ENCODE measurements at regions not wholly inside any gene's neighbourhood (a gene's known extent, or its start where the extent isn't known, plus 50 kb on each side); places are given as distances from the start of the nearest gene placed in this dataset.

DNA sequence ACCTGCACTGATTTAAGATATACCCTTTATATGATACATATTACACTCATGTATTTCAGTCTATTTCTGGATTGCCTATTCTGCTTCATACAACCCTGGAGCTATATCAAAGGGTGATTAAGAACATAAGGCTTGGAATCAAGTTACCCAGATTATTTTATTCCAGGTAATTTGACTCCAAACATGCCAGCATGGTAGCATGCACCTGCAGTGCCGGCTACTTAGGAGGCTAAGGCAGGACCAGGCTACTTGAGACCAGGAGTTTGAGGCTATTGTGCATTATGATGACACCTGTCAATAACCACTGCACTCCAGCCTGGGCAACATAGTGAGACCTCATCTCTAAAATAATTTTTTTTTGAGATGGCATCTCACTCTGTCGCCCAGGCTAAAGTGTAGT, 50.4 kb upstream of the NEO1 start:
- H2BK12ac ChIP-seq (ENCODE audit: low read length), result no peak overlapping the region
- H3K9me3 ChIP-seq (replicated peaks in 1 of 2; ENCODE audit: control insufficient read depth in 2 of 2, insufficient read depth in 1 of 2, low read depth in 1 of 2, low read length in 2 of 2), result no peaks in the 10 kb centered on the region
- H3K9ac ChIP-seq (ENCODE audit: low read depth, low read length, poor library complexity), result no peak overlapping the region
- H3K18ac ChIP-seq (ENCODE audit: low read length), result no peak overlapping the region
- H4K8ac ChIP-seq (ENCODE audit: low read depth, low read length), result no peak overlapping the region
- no peak overlapping the region for H3K23ac ChIP-seq (ENCODE audit: low read depth, low read length, poor library complexity)
- H3K4me3 ChIP-seq (ENCODE audit: low read length in 2 of 2), result no peak overlapping the region
- H3K4ac ChIP-seq (ENCODE audit: low read length), result no peak overlapping the region
- no peak overlapping the region for H3K4me2 ChIP-seq (ENCODE audit: insufficient read depth, low read length, poor library complexity, severe bottlenecking)
- no peak overlapping the region for H3K27ac ChIP-seq (replicated peaks; ENCODE audit: low read length)
- H2BK15ac ChIP-seq (ENCODE audit: low read length), result no peak overlapping the region
- no peak overlapping the region for H4K91ac ChIP-seq (ENCODE audit: low read depth, low read length, poor library complexity)
- no peak overlapping the region for H2BK5ac ChIP-seq (ENCODE audit: low read length)
- no peak overlapping the region for H3K14ac ChIP-seq (ENCODE audit: low read length)
- no peak overlapping the region for H2BK120ac ChIP-seq (ENCODE audit: low read depth, low read length)
- WGBS, 2 donors (ENCODE audit: extremely low coverage in 2 of 2, insufficient read length in 2 of 2, insufficient replicate concordance in 1 of 2), result no CpG with 5 or more reads among the region's 2 CpGs
- no peak for DNase-seq (ENCODE audit: low spot score)
- H3K36me3 ChIP-seq (replicated peaks in 1 of 2; ENCODE audit: control insufficient read depth in 2 of 2, insufficient read depth in 2 of 2, low read length in 2 of 2), result no peaks in the 10 kb centered on the region
- H2AK5ac ChIP-seq (ENCODE audit: low read depth, low read length), result no peak overlapping the region
- H3K4me1 ChIP-seq (ENCODE audit: control insufficient read depth in 2 of 2, insufficient read depth in 1 of 2, low read depth in 1 of 2, low read length in 2 of 2), result peaks cover 1 to 8% of the 10 kb centered on the region in 2 donors
- no peaks in the 10 kb centered on the region for H3K79me1 ChIP-seq (ENCODE audit: low read depth, low read length)
- H2AFZ ChIP-seq (ENCODE audit: low read length), result no peak overlapping the region
- H3K27me3 ChIP-seq (ENCODE audit: control insufficient read depth in 3 of 3, insufficient read depth in 3 of 3, low read depth in 1 of 3, low read length in 3 of 3), result no peaks in the 10 kb centered on the region

DNA sequence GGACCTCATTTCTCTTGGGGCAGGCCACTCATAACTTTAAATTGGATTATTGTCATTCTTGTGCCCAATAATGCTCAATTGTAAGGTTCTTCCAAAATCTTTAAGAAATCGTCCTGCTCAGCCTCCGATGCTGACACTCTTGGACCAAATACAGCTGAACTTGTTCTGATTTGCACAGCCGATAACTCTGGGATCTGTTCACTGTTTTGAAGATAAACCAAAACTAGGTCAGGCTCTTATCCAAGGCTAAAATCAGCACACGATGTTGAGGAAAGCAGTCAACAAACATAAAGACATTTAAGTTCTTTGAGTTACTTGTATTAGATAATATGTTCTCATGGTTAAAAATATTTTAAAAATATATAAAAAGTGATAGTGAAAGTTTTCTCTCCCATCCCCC, 52.0 kb upstream of the NEO1 start:
- H2BK12ac ChIP-seq (ENCODE audit: low read length), result no peak overlapping the region
- H3K4me1 ChIP-seq (ENCODE audit: control insufficient read depth in 2 of 2, insufficient read depth in 1 of 2, low read depth in 1 of 2, low read length in 2 of 2), result peaks cover 1 to 8% of the 10 kb centered on the region in 2 donors
- H3K36me3 ChIP-seq (replicated peaks in 1 of 2; ENCODE audit: control insufficient read depth in 2 of 2, insufficient read depth in 2 of 2, low read length in 2 of 2), result no peaks in the 10 kb centered on the region
- H3K4me3 ChIP-seq (ENCODE audit: low read length in 2 of 2), result no peak overlapping the region
- no peaks in the 10 kb centered on the region for H3K27me3 ChIP-seq (ENCODE audit: control insufficient read depth in 3 of 3, insufficient read depth in 3 of 3, low read depth in 1 of 3, low read length in 3 of 3)
- H3K23ac ChIP-seq (ENCODE audit: low read depth, low read length, poor library complexity), result no peak overlapping the region
- no peak overlapping the region for H2BK15ac ChIP-seq (ENCODE audit: low read length)
- H4K8ac ChIP-seq (ENCODE audit: low read depth, low read length), result no peak overlapping the region
- no peak overlapping the region for H3K18ac ChIP-seq (ENCODE audit: low read length)
- WGBS, 2 donors (ENCODE audit: extremely low coverage in 2 of 2, insufficient read length in 2 of 2, insufficient replicate concordance in 1 of 2), result no CpG with 5 or more reads among the region's 4 CpGs
- no peak overlapping the region for H3K4me2 ChIP-seq (ENCODE audit: insufficient read depth, low read length, poor library complexity, severe bottlenecking)
- no peak overlapping the region for H3K9ac ChIP-seq (ENCODE audit: low read depth, low read length, poor library complexity)
- no peaks in the 10 kb centered on the region for H3K79me1 ChIP-seq (ENCODE audit: low read depth, low read length)
- no peak overlapping the region for H2BK5ac ChIP-seq (ENCODE audit: low read length)
- no peak overlapping the region for H3K14ac ChIP-seq (ENCODE audit: low read length)
- H3K4ac ChIP-seq (ENCODE audit: low read length), result no peak overlapping the region
- H3K9me3 ChIP-seq (replicated peaks in 1 of 2; ENCODE audit: control insufficient read depth in 2 of 2, insufficient read depth in 1 of 2, low read depth in 1 of 2, low read length in 2 of 2), result no peaks in the 10 kb centered on the region
- H3K27ac ChIP-seq (replicated peaks; ENCODE audit: low read length), result no peak overlapping the region
- H4K91ac ChIP-seq (ENCODE audit: low read depth, low read length, poor library complexity), result no peak overlapping the region
- H2AFZ ChIP-seq (ENCODE audit: low read length), result no peak overlapping the region
- DNase-seq (ENCODE audit: low spot score), result no peak
- H2AK5ac ChIP-seq (ENCODE audit: low read depth, low read length), result no peak overlapping the region
- no peak overlapping the region for H2BK120ac ChIP-seq (ENCODE audit: low read depth, low read length)

DNA sequence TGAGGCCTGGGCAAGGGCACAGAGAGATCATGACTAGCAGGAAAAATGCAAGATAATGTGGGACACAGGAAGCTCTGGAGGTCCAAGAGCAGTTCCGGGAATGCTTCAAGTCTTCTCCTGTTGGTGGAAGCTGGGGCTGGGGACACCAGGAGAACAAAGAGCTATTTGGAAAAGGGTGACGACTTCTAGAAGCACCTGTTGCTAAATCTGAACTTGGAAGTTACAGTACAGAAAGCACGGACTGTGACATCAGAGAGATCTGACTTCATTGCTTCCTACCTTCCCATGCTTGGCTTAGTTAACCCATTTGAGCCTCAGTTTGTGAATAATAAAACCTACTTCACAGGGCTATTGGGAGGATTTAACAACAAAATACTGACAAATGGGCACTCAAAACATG, 52.7 kb upstream of the NEO1 start:
- no peak overlapping the region for H3K4ac ChIP-seq (ENCODE audit: low read length)
- no peak overlapping the region for H4K8ac ChIP-seq (ENCODE audit: low read depth, low read length)
- H3K9me3 ChIP-seq (replicated peaks in 1 of 2; ENCODE audit: control insufficient read depth in 2 of 2, insufficient read depth in 1 of 2, low read depth in 1 of 2, low read length in 2 of 2), result no peaks in the 10 kb centered on the region
- no peak overlapping the region for H3K27ac ChIP-seq (replicated peaks; ENCODE audit: low read length)
- no peak overlapping the region for H4K91ac ChIP-seq (ENCODE audit: low read depth, low read length, poor library complexity)
- no peak overlapping the region for H3K14ac ChIP-seq (ENCODE audit: low read length)
- no peaks in the 10 kb centered on the region for H3K27me3 ChIP-seq (ENCODE audit: control insufficient read depth in 3 of 3, insufficient read depth in 3 of 3, low read depth in 1 of 3, low read length in 3 of 3)
- H2AK5ac ChIP-seq (ENCODE audit: low read depth, low read length), result no peak overlapping the region
- DNase-seq (ENCODE audit: low spot score), result no peak
- H3K4me2 ChIP-seq (ENCODE audit: insufficient read depth, low read length, poor library complexity, severe bottlenecking), result no peak overlapping the region
- H3K79me1 ChIP-seq (ENCODE audit: low read depth, low read length), result no peaks in the 10 kb centered on the region
- no CpG with 5 or more reads among the region's 3 CpGs for WGBS, 2 donors (ENCODE audit: extremely low coverage in 2 of 2, insufficient read length in 2 of 2, insufficient replicate concordance in 1 of 2)
- H3K9ac ChIP-seq (ENCODE audit: low read depth, low read length, poor library complexity), result no peak overlapping the region
- no peak overlapping the region for H2BK120ac ChIP-seq (ENCODE audit: low read depth, low read length)
- H3K18ac ChIP-seq (ENCODE audit: low read length), result no peak overlapping the region
- no peak overlapping the region for H2BK15ac ChIP-seq (ENCODE audit: low read length)
- no peak overlapping the region for H3K23ac ChIP-seq (ENCODE audit: low read depth, low read length, poor library complexity)
- H2BK12ac ChIP-seq (ENCODE audit: low read length), result no peak overlapping the region
- peak overlapping the region; percentile 22 for H2AFZ ChIP-seq (ENCODE audit: low read length)
- H3K4me1 ChIP-seq (ENCODE audit: control insufficient read depth in 2 of 2, insufficient read depth in 1 of 2, low read depth in 1 of 2, low read length in 2 of 2), result peaks cover 1 to 8% of the 10 kb centered on the region in 2 donors
- no peak overlapping the region for H2BK5ac ChIP-seq (ENCODE audit: low read length)
- no peaks in the 10 kb centered on the region for H3K36me3 ChIP-seq (replicated peaks in 1 of 2; ENCODE audit: control insufficient read depth in 2 of 2, insufficient read depth in 2 of 2, low read length in 2 of 2)
- no peak overlapping the region for H3K4me3 ChIP-seq (ENCODE audit: low read length in 2 of 2)

DNA sequence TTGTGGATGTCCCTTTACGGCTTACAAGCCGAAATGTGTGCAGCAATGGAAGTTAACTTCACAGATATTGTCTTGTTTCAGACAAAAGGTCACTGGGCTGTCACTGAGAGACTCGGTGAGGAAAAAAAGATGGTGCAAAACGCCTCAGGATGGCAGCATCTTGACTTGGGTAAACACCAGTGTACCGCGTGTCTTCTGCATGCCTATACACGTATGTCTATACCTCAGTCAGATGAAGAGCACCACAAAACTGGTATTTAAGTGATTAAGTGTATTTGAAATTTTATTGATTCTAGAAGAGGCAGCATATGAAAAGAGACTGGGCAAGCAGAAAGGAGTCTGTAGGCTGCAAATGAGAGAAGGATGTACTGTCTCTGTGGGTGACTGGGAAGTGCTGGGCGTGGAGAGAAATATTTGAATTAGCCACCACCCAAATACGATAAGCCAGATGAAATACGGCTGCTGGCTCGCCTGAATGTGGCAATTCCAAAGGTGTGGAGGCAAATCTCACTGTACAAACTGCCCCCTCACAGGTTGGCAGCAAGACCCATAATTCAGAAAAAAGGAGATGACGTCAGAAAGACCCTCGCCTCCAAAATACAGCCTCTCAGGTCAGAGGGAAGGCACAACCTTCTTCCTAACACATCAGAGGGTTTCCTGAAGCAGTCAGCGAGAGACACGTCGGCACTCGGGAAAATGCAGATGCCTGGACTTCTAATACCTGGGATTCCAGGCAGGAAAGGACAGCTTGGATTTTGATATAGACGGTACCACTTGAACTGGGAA, 53.4 kb upstream of the NEO1 start:
- no peak overlapping the region for H4K91ac ChIP-seq (ENCODE audit: low read depth, low read length, poor library complexity)
- no peak for DNase-seq (ENCODE audit: low spot score)
- no peak overlapping the region for H3K27ac ChIP-seq (replicated peaks; ENCODE audit: low read length)
- no peak overlapping the region for H2AK5ac ChIP-seq (ENCODE audit: low read depth, low read length)
- no peaks in the 10 kb centered on the region for H3K9me3 ChIP-seq (replicated peaks in 1 of 2; ENCODE audit: control insufficient read depth in 2 of 2, insufficient read depth in 1 of 2, low read depth in 1 of 2, low read length in 2 of 2)
- H3K4me3 ChIP-seq (ENCODE audit: low read length in 2 of 2), result no peak overlapping the region
- no peak overlapping the region for H3K18ac ChIP-seq (ENCODE audit: low read length)
- no peak overlapping the region for H2BK15ac ChIP-seq (ENCODE audit: low read length)
- no peaks in the 10 kb centered on the region for H3K27me3 ChIP-seq (ENCODE audit: control insufficient read depth in 3 of 3, insufficient read depth in 3 of 3, low read depth in 1 of 3, low read length in 3 of 3)
- no CpG with 5 or more reads among the region's 18 CpGs for WGBS, 2 donors (ENCODE audit: extremely low coverage in 2 of 2, insufficient read length in 2 of 2, insufficient replicate concordance in 1 of 2)
- H2BK5ac ChIP-seq (ENCODE audit: low read length), result no peak overlapping the region
- H2BK12ac ChIP-seq (ENCODE audit: low read length), result no peak overlapping the region
- H3K4me1 ChIP-seq (ENCODE audit: control insufficient read depth in 2 of 2, insufficient read depth in 1 of 2, low read depth in 1 of 2, low read length in 2 of 2), result peaks cover 1 to 8% of the 10 kb centered on the region in 2 donors
- H3K4me2 ChIP-seq (ENCODE audit: insufficient read depth, low read length, poor library complexity, severe bottlenecking), result no peak overlapping the region
- H3K9ac ChIP-seq (ENCODE audit: low read depth, low read length, poor library complexity), result no peak overlapping the region
- H2BK120ac ChIP-seq (ENCODE audit: low read depth, low read length), result no peak overlapping the region
- no peaks in the 10 kb centered on the region for H3K79me1 ChIP-seq (ENCODE audit: low read depth, low read length)
- H3K23ac ChIP-seq (ENCODE audit: low read depth, low read length, poor library complexity), result no peak overlapping the region
- H3K36me3 ChIP-seq (replicated peaks in 1 of 2; ENCODE audit: control insufficient read depth in 2 of 2, insufficient read depth in 2 of 2, low read length in 2 of 2), result no peaks in the 10 kb centered on the region
- H2AFZ ChIP-seq (ENCODE audit: low read length), result peak overlapping the region; percentile 24
- no peak overlapping the region for H3K14ac ChIP-seq (ENCODE audit: low read length)
- no peak overlapping the region for H3K4ac ChIP-seq (ENCODE audit: low read length)
- H4K8ac ChIP-seq (ENCODE audit: low read depth, low read length), result no peak overlapping the region

Measured in neuronal stem cell (in vitro differentiated cells).